Neural crest cell (in vitro differentiated cells): ENCODE measurements at regions not wholly inside any gene's neighbourhood (a gene's known extent, or its start where the extent isn't known, plus 50 kb on each side); places are given as distances from the start of the nearest gene placed in this dataset.
A peak's percentile ranks its signal among the peaks of the same experiment; 100 is the strongest.

ENCODE experiments used
- DNase-seq: peaks from one replicate; pipeline ENCODE4 v3.0.0; 2021; ENCODE audit warnings: low read depth, mixed read lengths, low spot score
- H3K27ac Mint-ChIP-seq: one replicate; pipeline ENCODE4 v1.8.0; 2021; ENCODE audit warnings: mild to moderate bottlenecking, mixed read lengths; ENCODE audit not compliant: unreplicated experiment
- H3K27me3 Mint-ChIP-seq: 2 replicates; pipeline ENCODE4 v1.8.0; 2021; ENCODE audit warnings: low read depth, mild to moderate bottlenecking, mixed read lengths
- H3K36me3 Mint-ChIP-seq: 2 replicates; pipeline ENCODE4 v1.8.0; 2021; ENCODE audit warnings: low read depth, mild to moderate bottlenecking, mixed read lengths
- H3K4me1 Mint-ChIP-seq: 2 replicates; pipeline ENCODE4 v1.8.0; 2021; ENCODE audit warnings: mixed read lengths
- H3K4me3 Mint-ChIP-seq: one replicate; pipeline ENCODE4 v1.8.0; 2021; ENCODE audit warnings: mild to moderate bottlenecking, mixed read lengths
- H3K9me3 Mint-ChIP-seq: 2 replicates; pipeline ENCODE4 v1.8.0; 2021; ENCODE audit warnings: mixed read lengths
- CTCF ChIP-seq: fragments of 200-600 bp; sonication (generic); conservative IDR thresholded peaks from 2 replicates; pipeline ENCODE4 v1.5.0; 2021; ENCODE audit warnings: antibody characterized with exemption, mild to moderate bottlenecking

- H3K9me3 Mint-ChIP-seq = peaks cover 8% of the 10 kb centered on the region
- TF ChIP-seq CTCF = no peak
- no peak overlapping the region for H3K27ac Mint-ChIP-seq
- H3K4me1 Mint-ChIP-seq = peaks cover 41% of the 10 kb centered on the region
- H3K36me3 Mint-ChIP-seq = no peaks in the 10 kb centered on the region
- H3K4me3 Mint-ChIP-seq = no peak overlapping the region
- no peaks in the 10 kb centered on the region for H3K27me3 Mint-ChIP-seq
- DNase-seq = no peak
Measured at GRCh38 chr2:239756790-239757760, 268.1 kb downstream of the NDUFA10 start.

DNA sequence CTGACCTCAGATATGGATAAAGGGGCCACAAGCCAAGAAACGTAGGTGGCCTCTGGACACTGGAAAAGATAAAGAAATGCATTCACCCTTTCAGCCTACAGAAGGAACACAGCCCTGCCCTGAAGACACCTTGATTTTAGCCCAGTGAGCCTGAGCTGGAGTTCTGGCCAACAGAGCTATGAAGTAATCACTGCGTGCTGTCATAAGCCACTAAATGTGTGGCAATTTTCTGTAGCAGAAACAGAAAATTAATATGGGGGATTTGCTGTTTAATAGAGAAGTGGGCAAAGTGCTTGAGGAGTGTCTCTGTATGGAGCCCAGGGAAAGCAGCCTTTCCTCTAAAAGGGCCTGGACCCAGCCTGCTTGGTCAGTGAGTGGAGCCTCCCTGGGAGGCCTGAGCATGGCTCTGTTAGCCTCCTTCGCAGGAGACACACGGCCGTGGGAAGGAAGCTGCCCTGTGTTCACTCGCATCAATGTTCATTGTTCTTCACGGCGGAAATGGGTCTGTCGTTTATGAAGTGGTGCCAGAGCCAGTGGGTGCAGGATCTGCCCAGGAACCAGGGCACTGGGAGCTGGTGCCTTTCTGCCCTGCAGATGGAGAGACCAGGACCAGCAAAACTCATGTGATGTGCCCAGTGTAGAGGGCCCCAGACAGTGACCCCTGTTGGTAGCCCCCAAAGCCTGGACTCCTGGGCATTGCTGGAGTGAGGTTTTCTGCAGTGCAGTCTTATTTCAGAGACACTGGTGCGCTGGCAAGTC, 268.9 kb downstream of the NDUFA10 start:
- TF ChIP-seq CTCF = no peak
- DNase-seq = no peak
- Mint-ChIP-seq H3K4me3 (no peak overlapping the region), H3K27ac (peak overlapping the region; percentile 43), H3K9me3 (peaks cover 8% of the 10 kb centered on the region), H3K36me3 (no peaks in the 10 kb centered on the region), H3K4me1 (peaks cover 43% of the 10 kb centered on the region), H3K27me3 (no peaks in the 10 kb centered on the region)

DNA sequence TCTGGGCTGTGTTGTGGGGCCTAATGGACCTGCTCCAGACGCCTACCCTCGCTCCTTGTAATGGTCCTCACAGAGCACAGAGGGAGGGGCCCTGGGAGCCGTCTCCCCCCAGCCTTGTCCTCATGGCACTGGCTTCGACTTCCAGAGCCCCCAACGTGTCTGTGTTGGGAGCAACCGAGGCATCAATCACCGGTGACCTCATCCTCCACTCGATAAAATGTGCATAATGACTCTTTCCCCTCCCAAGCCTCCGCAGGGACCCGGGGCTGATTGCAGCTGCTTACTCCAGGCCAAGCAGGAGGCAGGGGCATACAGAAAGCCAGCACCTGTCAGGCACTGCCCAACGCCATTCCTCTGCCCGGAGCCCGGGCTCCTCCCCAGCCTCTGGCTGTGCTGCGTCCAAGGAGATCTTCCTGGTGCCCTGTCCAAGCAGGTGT, 271.7 kb downstream of the NDUFA10 start:
- TF ChIP-seq CTCF = no peak
- Mint-ChIP-seq H3K36me3 (no peaks in the 10 kb centered on the region), H3K27me3 (no peaks in the 10 kb centered on the region), H3K27ac (peak overlapping the region; percentile 62), H3K4me1 (peaks cover 42% of the 10 kb centered on the region), H3K4me3 (no peak overlapping the region), H3K9me3 (peaks cover 8% of the 10 kb centered on the region)
- no peak for DNase-seq

DNA sequence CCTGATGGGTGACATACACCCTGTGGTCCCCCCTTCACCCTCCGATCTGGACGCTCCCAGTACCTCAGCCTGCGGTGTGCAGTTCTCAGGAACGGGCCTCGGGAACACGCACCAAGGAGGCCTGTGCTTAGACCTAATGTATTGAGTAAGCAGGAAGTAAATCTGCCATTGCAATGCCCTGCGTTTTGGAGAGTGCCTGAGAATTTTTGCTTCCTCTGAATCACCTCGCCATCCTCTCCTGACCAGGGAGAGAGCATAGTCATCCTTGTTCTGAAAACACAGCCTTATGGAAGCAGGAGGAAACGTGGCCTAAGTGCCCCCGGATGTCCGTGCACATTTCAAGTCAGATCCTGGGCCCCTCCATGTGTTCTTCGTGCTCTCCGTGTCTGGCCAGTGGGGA, 272.2 kb downstream of the NDUFA10 start:
- Mint-ChIP-seq H3K27me3 (no peaks in the 10 kb centered on the region), H3K4me1 (peaks cover 37% of the 10 kb centered on the region), H3K4me3 (no peak overlapping the region), H3K9me3 (peaks cover 8% of the 10 kb centered on the region), H3K36me3 (no peaks in the 10 kb centered on the region), H3K27ac (no peak overlapping the region)
- TF ChIP-seq CTCF = no peak
- DNase-seq = no peak

- Mint-ChIP-seq H3K4me1 (peaks cover 31% of the 10 kb centered on the region), H3K9me3 (peaks cover 8% of the 10 kb centered on the region), H3K27ac (peak overlapping the region; percentile 73), H3K4me3 (no peak overlapping the region), H3K36me3 (no peaks in the 10 kb centered on the region), H3K27me3 (no peaks in the 10 kb centered on the region)
- no peak for DNase-seq
- TF ChIP-seq CTCF = no peak
Measured at GRCh38 chr2:239751679-239752355, 273.3 kb downstream of the NDUFA10 start.
